K562 (cell line): ENCODE measurements at regions not wholly inside any gene's neighbourhood (a gene's known extent, or its start where the extent isn't known, plus 50 kb on each side); places are given as distances from the start of the nearest gene placed in this dataset.

Source experiments
- ATAC-seq: fragments of 200-7000 bp; cut with Tn5 transposase; 3 replicates; pipeline ENCODE4 v1.9.1; 2020; ENCODE audit warnings: moderate library complexity
- BruUV-seq: library from RNA; stranded (reverse); fragments of 400-500 nt; replicated peaks from 2 replicates; lab custom pipeline; 2021; lab: Mats Ljungman, UMichigan
- CTCF ChIA-PET: fragments of 300-600 bp; formaldehyde crosslinking; extraction: SDS; loops from one replicate; lab custom pipeline; 2021; ENCODE audit warnings: low intra/inter-chr PET ratio; lab: Yijun Ruan, JAX
- POLR2A ChIA-PET: fragments of 300-600, 350-650 bp; sonication (Branson Sonifier 250); formaldehyde crosslinking; extraction: SDS; loops from one replicate; lab custom pipeline; 2021; ENCODE audit warnings: antibody characterized with exemption, inconsistent platforms; lab: Yijun Ruan, JAX
- DNase-seq, 4 experiments: peaks; one replicate each; pipeline versions ENCODE4 v3.0.0 to v3.0.0-alpha.2; 2011 to 2018; ENCODE audit warnings: low spot score in 3 of 4, mixed read lengths in 3 of 4; ENCODE audit errors: extremely low read depth in 1 of 4
- FAIRE-seq: peaks from 2 replicates; lab custom pipeline; 2011; peaks lifted over from hg19 to GRCh38; lab: Jason Lieb, UNC
- H2AFZ ChIP-seq: 2 replicates; pipeline ENCODE4 v1.6.0; 2011; ENCODE audit warnings: low read depth, low read length, control low read depth, inconsistent platforms
- H3K27ac ChIP-seq: fragments of 200-600 bp; 3 replicates; pipeline ENCODE4 v1.8.0; 2011; ENCODE audit warnings: low read depth, mild to moderate bottlenecking, control low read depth, inconsistent platforms, low read length, moderate library complexity, mixed read lengths; ENCODE audit errors: extremely low read depth
- H3K27me3 ChIP-seq, 2 experiments: fragments of 300-600 bp in 1 of 2; 2 replicates in 1 of 2; 3 replicates in 1 of 2; pipeline versions ENCODE4 v1.6.0 to v1.8.0; 2011; ENCODE audit warnings: inconsistent platforms in 2 of 2, low read length in 2 of 2, mild to moderate bottlenecking in 1 of 2, mixed read lengths in 1 of 2, moderate library complexity in 1 of 2; ENCODE audit not compliant: control insufficient read depth in 2 of 2, insufficient read depth in 2 of 2
- H3K36me3 ChIP-seq: fragments of 300-600 bp; 3 replicates; pipeline ENCODE4 v1.8.0; 2011; ENCODE audit warnings: mild to moderate bottlenecking, low read length, inconsistent platforms; ENCODE audit not compliant: control insufficient read depth, insufficient read depth
- H3K4me1 ChIP-seq, 2 experiments: fragments of 200-600 bp in 1 of 2; replicated peaks in 1 of 2; 2 replicates in 1 of 2; 3 replicates in 1 of 2; pipeline versions ENCODE4 v1.5.1 to v1.8.0; 2011; ENCODE audit warnings: inconsistent platforms in 2 of 2, low read length in 2 of 2, mild to moderate bottlenecking in 1 of 2, mixed read lengths in 1 of 2, moderate library complexity in 1 of 2; ENCODE audit not compliant: control insufficient read depth in 2 of 2, insufficient read depth in 2 of 2
- H3K4me2 ChIP-seq: 2 replicates; pipeline ENCODE4 v1.6.1; 2011; ENCODE audit warnings: low read length, control low read depth, inconsistent platforms, mixed read lengths; ENCODE audit not compliant: insufficient read depth
- H3K4me3 ChIP-seq: fragments of 200-600 bp; sonication (generic), shearing (Covaris generic); 2 replicates; pipeline ENCODE4 v1.5.1; 2016; ENCODE audit warnings: control low read depth, inconsistent platforms
- H3K79me2 ChIP-seq: fragments of 200-600 bp; 3 replicates; pipeline ENCODE4 v1.8.0; 2011; ENCODE audit warnings: low read length, inconsistent platforms; ENCODE audit not compliant: control insufficient read depth, insufficient read depth
- H3K9ac ChIP-seq, 2 experiments: 2 replicates each; pipeline versions ENCODE4 v1.6.0 to v1.6.1; 2011; ENCODE audit warnings: low read depth in 2 of 2, low read length in 2 of 2, control low read depth in 1 of 2, inconsistent platforms in 1 of 2, mild to moderate bottlenecking in 1 of 2, mixed read lengths in 1 of 2; ENCODE audit not compliant: insufficient read depth in 1 of 2
- H3K9me1 ChIP-seq: one replicate; pipeline ENCODE4 v1.6.0; 2011; ENCODE audit warnings: inconsistent platforms, mild to moderate bottlenecking, low read length, moderate library complexity; ENCODE audit not compliant: control insufficient read depth, insufficient read depth
- H3K9me3 ChIP-seq: replicated peaks from 2 replicates; pipeline ENCODE4 v1.5.1; 2011; ENCODE audit warnings: low read depth, low read length, inconsistent platforms; ENCODE audit not compliant: control insufficient read depth, insufficient read depth
- H4K20me1 ChIP-seq: replicated peaks from 2 replicates; pipeline ENCODE4 v1.6.1; 2011; ENCODE audit warnings: low read length, inconsistent platforms, mixed read lengths; ENCODE audit not compliant: control insufficient read depth, insufficient read depth
- ARID3B ChIP-seq: fragments of 250-450 bp; sonication (Bioruptor Pico); IDR thresholded peaks from 2 replicates; pipeline ENCODE4 v1.4.0; 2020; ENCODE audit warnings: borderline replicate concordance
- NEUROD1 ChIP-seq: fragments of 150-350 bp; IDR thresholded peaks from 2 replicates; pipeline ENCODE4 v1.6.1; 2014; ENCODE audit warnings: borderline replicate concordance, low read length, low read depth; ENCODE audit not compliant: partially characterized antibody
- PYGO2 ChIP-seq: fragments of 450-650 bp; IDR thresholded peaks from 2 replicates; pipeline ENCODE4 v1.6.1; 2016; ENCODE audit warnings: mild to moderate bottlenecking, missing genetic modification characterization, moderate library complexity, missing compliant biosample characterization
- SMAD4 ChIP-seq: fragments of 250-450 bp; sonication (Bioruptor Pico); conservative IDR thresholded peaks from 2 replicates; pipeline ENCODE4 v1.8.0; 2021; ENCODE audit warnings: inconsistent platforms, mild to moderate bottlenecking, moderate library complexity
- SREBF1 ChIP-seq: fragments of 150-350 bp; IDR thresholded peaks from 2 replicates; pipeline ENCODE4 v1.6.1; 2014; ENCODE audit warnings: antibody characterized with exemption, low read depth, low read length, borderline replicate concordance
- ZBTB7A ChIP-seq: IDR thresholded peaks from 2 replicates; pipeline ENCODE4 v1.6.1; 2011; ENCODE audit warnings: low read depth, mild to moderate bottlenecking, low read length, moderate library complexity, borderline replicate concordance; ENCODE audit not compliant: control insufficient read depth
- in situ Hi-C: fragments of 300-500 bp; cut with MboI; formaldehyde crosslinking; loops from 4 replicates; pipeline ENCODE4 v1.15.0; 2018; ENCODE audit warnings: inconsistent platforms, mixed read lengths
- intact Hi-C: fragments of 100-400 bp; cut with micrococcal nuclease; formaldehyde crosslinking; loops from 2 replicates; pipeline ENCODE4 v1.14.2; 2022
- TF ChIP-seq, protein P1 (sequence below): fragments of 450-650 bp; IDR thresholded peaks from 2 replicates; pipeline ENCODE4 v1.6.1; 2016; ENCODE audit warnings: mild to moderate bottlenecking, moderate library complexity

DNA sequence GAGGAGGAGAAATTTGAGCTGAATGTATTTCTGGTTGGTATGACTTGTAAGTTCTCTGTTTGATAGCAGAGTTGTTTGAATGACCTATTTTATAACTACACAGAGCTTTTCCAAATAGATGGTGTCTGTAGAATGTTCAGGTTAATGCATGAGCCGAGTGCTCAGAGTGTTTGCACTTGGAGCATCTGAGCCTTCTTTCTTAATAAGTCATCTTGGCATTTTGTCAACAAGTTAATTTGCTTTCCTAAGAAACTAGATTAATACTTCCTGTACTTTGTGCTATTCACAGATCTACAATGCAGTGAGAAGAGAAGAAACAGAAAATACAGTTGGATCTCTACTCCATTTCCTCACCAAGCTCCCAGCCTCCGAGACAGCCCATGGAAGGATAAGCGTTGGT, 138.2 kb downstream of the PLCE1 start (continued):
- TF ChIP-seq ARID3B (CRISPR knock-in tag) = no peak
- no peak for TF ChIP-seq SREBF1
- no peak for TF ChIP-seq ZBTB7A
- no peak for TF ChIP-seq PYGO2

DNA sequence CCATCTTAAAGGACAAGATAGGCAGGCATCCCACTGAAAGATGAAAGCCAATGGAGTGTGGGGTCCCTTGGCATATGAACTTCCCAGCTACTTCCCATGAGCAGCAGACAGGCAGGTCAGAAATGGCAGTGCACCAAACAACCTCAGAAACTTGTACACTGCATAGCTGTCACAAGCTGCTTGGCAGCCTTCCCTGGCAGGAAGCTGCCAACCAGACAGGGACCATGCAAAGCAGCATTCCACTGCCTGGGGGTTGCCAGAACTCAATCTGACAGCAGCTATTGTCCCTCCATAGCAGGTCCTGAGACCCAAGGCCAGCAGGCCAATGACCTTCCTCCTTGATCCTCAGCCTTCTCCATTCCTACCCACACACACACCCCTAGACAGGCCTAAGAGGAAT, 139.5 kb downstream of the PLCE1 start:
- Histone ChIP-seq H3K9me3 (no peaks in the 10 kb centered on the region), H3K4me2 (no peak overlapping the region), H3K9ac (no peak overlapping the region), H2AFZ (no peak overlapping the region), H3K4me1 (no peaks in the 10 kb centered on the region), H3K27me3 (no peaks in the 10 kb centered on the region), H3K79me2 (no peaks in the 10 kb centered on the region), H4K20me1 (no peaks in the 10 kb centered on the region), H3K9me1 (no peaks in the 10 kb centered on the region), H3K4me3 (no peak overlapping the region), H3K36me3 (no peaks in the 10 kb centered on the region), H3K27ac (no peak overlapping the region)
- no peak for ATAC-seq
- ChIA-PET CTCF (no interaction called here), POLR2A (no interaction called here)
- intact Hi-C loops = no loop called here
- BruUV-seq = no TSS peak
- no peak for FAIRE-seq
- in situ Hi-C loops = no loop called here
- no peak for DNase-seq
- TF ChIP-seq NEUROD1 = no peak
- TF ChIP-seq, protein P1, sequence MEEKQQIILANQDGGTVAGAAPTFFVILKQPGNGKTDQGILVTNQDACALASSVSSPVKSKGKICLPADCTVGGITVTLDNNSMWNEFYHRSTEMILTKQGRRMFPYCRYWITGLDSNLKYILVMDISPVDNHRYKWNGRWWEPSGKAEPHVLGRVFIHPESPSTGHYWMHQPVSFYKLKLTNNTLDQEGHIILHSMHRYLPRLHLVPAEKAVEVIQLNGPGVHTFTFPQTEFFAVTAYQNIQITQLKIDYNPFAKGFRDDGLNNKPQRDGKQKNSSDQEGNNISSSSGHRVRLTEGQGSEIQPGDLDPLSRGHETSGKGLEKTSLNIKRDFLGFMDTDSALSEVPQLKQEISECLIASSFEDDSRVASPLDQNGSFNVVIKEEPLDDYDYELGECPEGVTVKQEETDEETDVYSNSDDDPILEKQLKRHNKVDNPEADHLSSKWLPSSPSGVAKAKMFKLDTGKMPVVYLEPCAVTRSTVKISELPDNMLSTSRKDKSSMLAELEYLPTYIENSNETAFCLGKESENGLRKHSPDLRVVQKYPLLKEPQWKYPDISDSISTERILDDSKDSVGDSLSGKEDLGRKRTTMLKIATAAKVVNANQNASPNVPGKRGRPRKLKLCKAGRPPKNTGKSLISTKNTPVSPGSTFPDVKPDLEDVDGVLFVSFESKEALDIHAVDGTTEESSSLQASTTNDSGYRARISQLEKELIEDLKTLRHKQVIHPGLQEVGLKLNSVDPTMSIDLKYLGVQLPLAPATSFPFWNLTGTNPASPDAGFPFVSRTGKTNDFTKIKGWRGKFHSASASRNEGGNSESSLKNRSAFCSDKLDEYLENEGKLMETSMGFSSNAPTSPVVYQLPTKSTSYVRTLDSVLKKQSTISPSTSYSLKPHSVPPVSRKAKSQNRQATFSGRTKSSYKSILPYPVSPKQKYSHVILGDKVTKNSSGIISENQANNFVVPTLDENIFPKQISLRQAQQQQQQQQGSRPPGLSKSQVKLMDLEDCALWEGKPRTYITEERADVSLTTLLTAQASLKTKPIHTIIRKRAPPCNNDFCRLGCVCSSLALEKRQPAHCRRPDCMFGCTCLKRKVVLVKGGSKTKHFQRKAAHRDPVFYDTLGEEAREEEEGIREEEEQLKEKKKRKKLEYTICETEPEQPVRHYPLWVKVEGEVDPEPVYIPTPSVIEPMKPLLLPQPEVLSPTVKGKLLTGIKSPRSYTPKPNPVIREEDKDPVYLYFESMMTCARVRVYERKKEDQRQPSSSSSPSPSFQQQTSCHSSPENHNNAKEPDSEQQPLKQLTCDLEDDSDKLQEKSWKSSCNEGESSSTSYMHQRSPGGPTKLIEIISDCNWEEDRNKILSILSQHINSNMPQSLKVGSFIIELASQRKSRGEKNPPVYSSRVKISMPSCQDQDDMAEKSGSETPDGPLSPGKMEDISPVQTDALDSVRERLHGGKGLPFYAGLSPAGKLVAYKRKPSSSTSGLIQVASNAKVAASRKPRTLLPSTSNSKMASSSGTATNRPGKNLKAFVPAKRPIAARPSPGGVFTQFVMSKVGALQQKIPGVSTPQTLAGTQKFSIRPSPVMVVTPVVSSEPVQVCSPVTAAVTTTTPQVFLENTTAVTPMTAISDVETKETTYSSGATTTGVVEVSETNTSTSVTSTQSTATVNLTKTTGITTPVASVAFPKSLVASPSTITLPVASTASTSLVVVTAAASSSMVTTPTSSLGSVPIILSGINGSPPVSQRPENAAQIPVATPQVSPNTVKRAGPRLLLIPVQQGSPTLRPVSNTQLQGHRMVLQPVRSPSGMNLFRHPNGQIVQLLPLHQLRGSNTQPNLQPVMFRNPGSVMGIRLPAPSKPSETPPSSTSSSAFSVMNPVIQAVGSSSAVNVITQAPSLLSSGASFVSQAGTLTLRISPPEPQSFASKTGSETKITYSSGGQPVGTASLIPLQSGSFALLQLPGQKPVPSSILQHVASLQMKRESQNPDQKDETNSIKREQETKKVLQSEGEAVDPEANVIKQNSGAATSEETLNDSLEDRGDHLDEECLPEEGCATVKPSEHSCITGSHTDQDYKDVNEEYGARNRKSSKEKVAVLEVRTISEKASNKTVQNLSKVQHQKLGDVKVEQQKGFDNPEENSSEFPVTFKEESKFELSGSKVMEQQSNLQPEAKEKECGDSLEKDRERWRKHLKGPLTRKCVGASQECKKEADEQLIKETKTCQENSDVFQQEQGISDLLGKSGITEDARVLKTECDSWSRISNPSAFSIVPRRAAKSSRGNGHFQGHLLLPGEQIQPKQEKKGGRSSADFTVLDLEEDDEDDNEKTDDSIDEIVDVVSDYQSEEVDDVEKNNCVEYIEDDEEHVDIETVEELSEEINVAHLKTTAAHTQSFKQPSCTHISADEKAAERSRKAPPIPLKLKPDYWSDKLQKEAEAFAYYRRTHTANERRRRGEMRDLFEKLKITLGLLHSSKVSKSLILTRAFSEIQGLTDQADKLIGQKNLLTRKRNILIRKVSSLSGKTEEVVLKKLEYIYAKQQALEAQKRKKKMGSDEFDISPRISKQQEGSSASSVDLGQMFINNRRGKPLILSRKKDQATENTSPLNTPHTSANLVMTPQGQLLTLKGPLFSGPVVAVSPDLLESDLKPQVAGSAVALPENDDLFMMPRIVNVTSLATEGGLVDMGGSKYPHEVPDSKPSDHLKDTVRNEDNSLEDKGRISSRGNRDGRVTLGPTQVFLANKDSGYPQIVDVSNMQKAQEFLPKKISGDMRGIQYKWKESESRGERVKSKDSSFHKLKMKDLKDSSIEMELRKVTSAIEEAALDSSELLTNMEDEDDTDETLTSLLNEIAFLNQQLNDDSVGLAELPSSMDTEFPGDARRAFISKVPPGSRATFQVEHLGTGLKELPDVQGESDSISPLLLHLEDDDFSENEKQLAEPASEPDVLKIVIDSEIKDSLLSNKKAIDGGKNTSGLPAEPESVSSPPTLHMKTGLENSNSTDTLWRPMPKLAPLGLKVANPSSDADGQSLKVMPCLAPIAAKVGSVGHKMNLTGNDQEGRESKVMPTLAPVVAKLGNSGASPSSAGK = no peak
- no peak for TF ChIP-seq SMAD4 (CRISPR knock-in tag)
